H1 (cell line): ENCODE measurements at regions not wholly inside any gene's neighbourhood (a gene's known extent, or its start where the extent isn't known, plus 50 kb on each side); places are given as distances from the start of the nearest gene placed in this dataset.

ENCODE experiments used
- CTCF ChIA-PET: fragments of 300-600 bp; sonication (Branson Sonifier 250); formaldehyde crosslinking; loops from one replicate; lab custom pipeline; 2021; ENCODE audit not compliant: partially characterized antibody; lab: Charles Lee
- POLR2A ChIA-PET: fragments of 300-600 bp; sonication (Branson Sonifier 250); formaldehyde crosslinking; loops from one replicate; lab custom pipeline; 2021; ENCODE audit warnings: inconsistent platforms; ENCODE audit not compliant: partially characterized antibody; lab: Charles Lee
- DNase-seq, 2 experiments: peaks; one replicate each; pipeline versions ENCODE4 v3.0.0 to v3.0.0-alpha.2; 2010 to 2022; ENCODE audit warnings: low spot score in 2 of 2, low read depth in 1 of 2, mixed read lengths in 1 of 2
- FAIRE-seq: peaks from 2 replicates; lab custom pipeline; 2011; peaks lifted over from hg19 to GRCh38; lab: Jason Lieb, UNC
- H2AFZ ChIP-seq: 2 replicates; pipeline ENCODE4 v1.8.1; 2012; ENCODE audit warnings: low read length, inconsistent platforms
- H2AK5ac ChIP-seq: 2 replicates; pipeline ENCODE4 v1.6.1; 2013; ENCODE audit warnings: low read depth, low read length
- H2BK120ac ChIP-seq: replicated peaks from 2 replicates; pipeline ENCODE3; 2013; ENCODE audit warnings: low read depth, low read length, inconsistent platforms
- H2BK12ac ChIP-seq: 2 replicates; pipeline ENCODE4 v1.6.1; 2013; ENCODE audit warnings: low read depth, low read length
- H2BK15ac ChIP-seq: 2 replicates; pipeline ENCODE4 v1.6.1; 2013; ENCODE audit warnings: low read length
- H2BK20ac ChIP-seq: 2 replicates; pipeline ENCODE4 v1.6.1; 2013; ENCODE audit warnings: low read length
- H2BK5ac ChIP-seq: 2 replicates; pipeline ENCODE4 v1.6.1; 2013; ENCODE audit warnings: low read depth, low read length
- H3K14ac ChIP-seq: 2 replicates; pipeline ENCODE4 v1.6.1; 2013; ENCODE audit warnings: inconsistent platforms; ENCODE audit not compliant: insufficient read length
- H3K18ac ChIP-seq: 2 replicates; pipeline ENCODE4 v1.6.1; 2013; ENCODE audit warnings: low read length; ENCODE audit errors: extremely low read depth
- H3K23ac ChIP-seq: 2 replicates; pipeline ENCODE4 v1.6.1; 2013; ENCODE audit warnings: inconsistent platforms; ENCODE audit not compliant: insufficient read length
- H3K23me2 ChIP-seq: 2 replicates; pipeline ENCODE4 v1.6.1; 2013; ENCODE audit warnings: low read depth, low read length
- H3K27ac ChIP-seq: 2 replicates; pipeline ENCODE4 v1.6.1; 2011; ENCODE audit warnings: low read depth, low read length, inconsistent platforms
- H3K27me3 ChIP-seq, 4 experiments: replicated peaks in 1 of 4; 1 replicate in 1 of 4; 2 replicates in 3 of 4; pipeline versions ENCODE4 v1.6.1 to v1.8.1; 2011 to 2013; ENCODE audit warnings: low read length in 3 of 4, mild to moderate bottlenecking in 3 of 4, inconsistent platforms in 2 of 4, mixed read lengths in 2 of 4, moderate library complexity in 1 of 4; ENCODE audit not compliant: control insufficient read depth in 3 of 4, insufficient read depth in 3 of 4; ENCODE audit errors: extremely low read depth in 1 of 4
- H3K36me3 ChIP-seq, 4 experiments: 2 replicates each; pipeline versions ENCODE4 v1.6.1 to v1.8.1; 2011 to 2013; ENCODE audit warnings: mild to moderate bottlenecking in 4 of 4, low read length in 3 of 4, moderate library complexity in 2 of 4, control low read depth in 1 of 4, inconsistent platforms in 1 of 4; ENCODE audit not compliant: insufficient read depth in 4 of 4, control insufficient read depth in 2 of 4
- H3K4ac ChIP-seq: replicated peaks from 2 replicates; pipeline ENCODE3; 2013; ENCODE audit warnings: low read length, low read depth, mixed read lengths, inconsistent platforms; ENCODE audit not compliant: insufficient read length
- H3K4me1 ChIP-seq, 4 experiments: replicated peaks in 1 of 4; 1 replicate in 1 of 4; 2 replicates in 3 of 4; pipeline versions ENCODE4 v1.6.1 to v1.8.1; 2011 to 2013; ENCODE audit warnings: low read length in 3 of 4, inconsistent platforms in 2 of 4, mixed read lengths in 1 of 4; ENCODE audit not compliant: insufficient read depth in 4 of 4, control insufficient read depth in 3 of 4
- H3K4me2 ChIP-seq, 2 experiments: 2 replicates each; pipeline versions ENCODE4 v1.6.1 to v1.8.1; 2011 to 2013; ENCODE audit warnings: low read depth in 2 of 2, low read length in 2 of 2, control low read depth in 1 of 2, inconsistent platforms in 1 of 2, mild to moderate bottlenecking in 1 of 2; ENCODE audit not compliant: insufficient read depth in 1 of 2
- H3K4me3 ChIP-seq, 4 experiments: fragments of 200-600, 300-600 bp in 1 of 4; sonication (generic), shearing (Covaris generic), sonication (Bioruptor Twin) in 1 of 4; 2 replicates each; pipeline versions ENCODE4 v1.5.1 to v1.8.1; 2011 to 2016; ENCODE audit warnings: low read length in 4 of 4, low read depth in 3 of 4, control low read depth in 2 of 4, inconsistent platforms in 2 of 4, mild to moderate bottlenecking in 2 of 4, mixed read lengths in 1 of 4, moderate library complexity in 1 of 4; ENCODE audit not compliant: insufficient read depth in 2 of 4; ENCODE audit errors: extremely low read depth in 1 of 4
- H3K56ac ChIP-seq: replicated peaks from 2 replicates; pipeline ENCODE3; 2013; ENCODE audit warnings: low read depth, mild to moderate bottlenecking, mixed read lengths, low read length, inconsistent platforms; ENCODE audit not compliant: insufficient read length
- H3K79me1 ChIP-seq: 2 replicates; pipeline ENCODE4 v1.6.1; 2013; ENCODE audit warnings: low read depth, low read length, control low read depth
- H3K79me2 ChIP-seq, 2 experiments: 2 replicates each; pipeline versions ENCODE4 v1.6.1 to v1.8.1; 2012 to 2013; ENCODE audit warnings: low read length in 2 of 2, mild to moderate bottlenecking in 2 of 2, inconsistent platforms in 1 of 2; ENCODE audit not compliant: insufficient read depth in 2 of 2, control insufficient read depth in 1 of 2
- H3K9ac ChIP-seq, 4 experiments: replicated peaks in 1 of 4; 1 replicate in 1 of 4; 2 replicates in 3 of 4; pipeline versions ENCODE4 v1.6.1 to v1.8.1; 2011 to 2013; ENCODE audit warnings: low read depth in 3 of 4, low read length in 3 of 4, control low read depth in 2 of 4, mild to moderate bottlenecking in 2 of 4, moderate library complexity in 2 of 4, inconsistent platforms in 1 of 4; ENCODE audit errors: extremely low read depth in 1 of 4
- H3K9me3 ChIP-seq, 2 experiments: 2 replicates each; pipeline versions ENCODE4 v1.6.1 to v1.8.1; 2012 to 2013; ENCODE audit warnings: mild to moderate bottlenecking in 2 of 2, moderate library complexity in 2 of 2, control low read depth in 1 of 2, inconsistent platforms in 1 of 2, low read depth in 1 of 2, low read length in 1 of 2, mixed read lengths in 1 of 2; ENCODE audit not compliant: insufficient read depth in 2 of 2
- H4K20me1 ChIP-seq, 2 experiments: replicated peaks in 1 of 2; 2 replicates each; pipeline versions ENCODE3 to v1.8.1; 2011 to 2013; ENCODE audit warnings: inconsistent platforms in 2 of 2, low read length in 2 of 2, mild to moderate bottlenecking in 1 of 2; ENCODE audit not compliant: insufficient read depth in 2 of 2, control insufficient read depth in 1 of 2
- H4K5ac ChIP-seq: 2 replicates; pipeline ENCODE4 v1.6.1; 2013; ENCODE audit warnings: low read length, low read depth, mixed read lengths, inconsistent platforms; ENCODE audit not compliant: insufficient read length
- H4K8ac ChIP-seq: 2 replicates; pipeline ENCODE4 v1.8.0; 2013; ENCODE audit warnings: mild to moderate bottlenecking, moderate library complexity, low read length, inconsistent platforms; ENCODE audit not compliant: insufficient read depth; ENCODE audit errors: extremely low read depth
- H4K91ac ChIP-seq: replicated peaks from 2 replicates; pipeline ENCODE3; 2013; ENCODE audit warnings: low read length, mixed read lengths, inconsistent platforms; ENCODE audit not compliant: insufficient read length
- CREB1 ChIP-seq: IDR thresholded peaks from 2 replicates; pipeline ENCODE4 v1.6.1; 2012; ENCODE audit warnings: inconsistent platforms
- HDAC6 ChIP-seq: IDR thresholded peaks from one replicate; pipeline ENCODE4 v1.7.1; 2012; ENCODE audit warnings: low read depth, mild to moderate bottlenecking, inconsistent platforms, low read length, moderate library complexity
- KDM5A ChIP-seq: fragments of 200-600 bp; IDR thresholded peaks from 2 replicates; pipeline ENCODE4 v1.7.1; 2012; ENCODE audit warnings: mild to moderate bottlenecking, low read length, inconsistent platforms, mixed read lengths
- NRF1 ChIP-seq: IDR thresholded peaks from 2 replicates; pipeline ENCODE4 v1.6.1; 2011; ENCODE audit warnings: mild to moderate bottlenecking, low read depth, low read length, improper control_type of control experiment
- POLR2AphosphoS5 ChIP-seq: IDR thresholded peaks from 2 replicates; pipeline ENCODE4 v1.6.1; 2011; ENCODE audit warnings: low read depth, low read length
- RNF2 ChIP-seq: fragments of 200-900, 300-1000 bp; sonication (generic); IDR thresholded peaks from 2 replicates; pipeline ENCODE4 v1.7.1; 2016; ENCODE audit warnings: borderline replicate concordance, low read depth, mild to moderate bottlenecking, antibody characterized with exemption, low read length; ENCODE audit not compliant: poor library complexity, severe bottlenecking; ENCODE audit errors: missing control alignments
- SIN3A ChIP-seq, 2 experiments: IDR thresholded peaks in 1 of 2; conservative IDR thresholded peaks in 1 of 2; 2 replicates each; pipeline ENCODE4 v1.6.1; 2011 to 2012; ENCODE audit warnings: low read length in 2 of 2, improper control_type of control experiment in 1 of 2, low read depth in 1 of 2, mild to moderate bottlenecking in 1 of 2
- SIX5 ChIP-seq: IDR thresholded peaks from 2 replicates; pipeline ENCODE4 v1.6.1; 2011; ENCODE audit warnings: mild to moderate bottlenecking, low read depth, low read length
- SP2 ChIP-seq: IDR thresholded peaks from 2 replicates; pipeline ENCODE4 v1.6.1; 2012; ENCODE audit warnings: mild to moderate bottlenecking, low read length, inconsistent platforms
- SRF ChIP-seq: IDR thresholded peaks from 2 replicates; pipeline ENCODE4 v1.6.1; 2011; ENCODE audit warnings: mild to moderate bottlenecking, low read depth, low read length, moderate library complexity
- WGBS, 2 experiments: shearing (Covaris generic) in 1 of 2; methylation state at CpG; one replicate each; pipeline versions ENCODE4 v1.1.6 to v1.1.7; 2013 to 2015; ENCODE audit warnings: low lambda C conversion rate in 2 of 2, mixed read lengths in 2 of 2, inconsistent platforms in 1 of 2, low coverage in 1 of 2, missing lambda C conversion rate in 1 of 2; ENCODE audit not compliant: insufficient replicate concordance in 2 of 2, insufficient coverage in 1 of 2, insufficient read length in 1 of 2; ENCODE audit errors: extremely low coverage in 1 of 2, missing lambda C conversion rate in 1 of 2; 5-methylcytosine and 5-hydroxymethylcytosine counted together
- TF ChIP-seq, protein P1 (sequence below): IDR thresholded peaks from 2 replicates; pipeline ENCODE4 v1.6.1; 2012; ENCODE audit warnings: low read length, inconsistent platforms

DNA sequence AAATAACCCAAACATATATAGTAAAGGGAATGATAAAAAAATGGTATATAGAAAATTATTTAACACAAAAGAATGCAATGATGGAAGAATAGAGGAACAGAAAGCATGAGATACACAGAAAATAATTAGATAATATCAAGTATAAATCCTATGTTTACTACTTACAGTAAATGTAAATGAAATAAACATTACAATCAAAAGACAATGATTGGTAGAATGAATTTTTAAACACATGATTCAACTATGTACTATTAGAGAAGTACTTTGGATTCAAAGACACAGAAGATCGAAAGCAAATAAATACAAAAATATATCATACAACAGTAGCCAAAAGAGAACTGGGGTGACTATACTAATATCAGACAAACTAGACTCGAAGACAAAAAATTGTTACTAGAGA lies 97.6 kb upstream of the PARD3B start:
- H2BK12ac ChIP-seq, result no peak overlapping the region
- H4K8ac ChIP-seq, result no peak overlapping the region
- no peaks in the 10 kb centered on the region; the same call in 1 of the 2 replicates for H3K23me2 ChIP-seq
- no peak overlapping the region for H3K4me3 ChIP-seq
- H3K27me3 ChIP-seq, result no peaks in the 10 kb centered on the region
- ChIA-PET CTCF (no interaction called here), POLR2A (no interaction called here)
- H2BK15ac ChIP-seq, result no peak overlapping the region
- WGBS, 2 experiments, result 89% methylated on average over 2 of the region's 2 CpGs; no CpG with 5 or more reads in 1 of the 2 experiments
- H3K9me3 ChIP-seq, result no peaks in the 10 kb centered on the region
- no peak overlapping the region for H2BK5ac ChIP-seq
- no peak overlapping the region for H4K5ac ChIP-seq
- H3K18ac ChIP-seq, result no peak overlapping the region
- no peak overlapping the region for H2AFZ ChIP-seq
- H2BK120ac ChIP-seq, result no peak overlapping the region
- H3K23ac ChIP-seq, result no peak overlapping the region
- H3K36me3 ChIP-seq, result no peaks in the 10 kb centered on the region
- no peaks in the 10 kb centered on the region for H3K79me1 ChIP-seq
- H2AK5ac ChIP-seq, result no peak overlapping the region
- no peaks in the 10 kb centered on the region for H3K79me2 ChIP-seq
- FAIRE-seq, result no peak
- H3K4ac ChIP-seq, result no peak overlapping the region
- no peaks in the 10 kb centered on the region for H4K20me1 ChIP-seq
- H3K4me1 ChIP-seq, result peaks cover 0 to 2% (median 0%) of the 10 kb centered on the region in 4 experiments; a peak in 1 of 7 replicates
- no peak overlapping the region for H2BK20ac ChIP-seq
- H3K14ac ChIP-seq, result no peak overlapping the region
- H3K56ac ChIP-seq, result no peak overlapping the region
- H3K9ac ChIP-seq, result no peak overlapping the region
- H4K91ac ChIP-seq, result no peak overlapping the region
- no peak overlapping the region for H3K27ac ChIP-seq
- DNase-seq, result no peak
- H3K4me2 ChIP-seq, result no peak overlapping the region
- TF ChIP-seq, protein P1, sequence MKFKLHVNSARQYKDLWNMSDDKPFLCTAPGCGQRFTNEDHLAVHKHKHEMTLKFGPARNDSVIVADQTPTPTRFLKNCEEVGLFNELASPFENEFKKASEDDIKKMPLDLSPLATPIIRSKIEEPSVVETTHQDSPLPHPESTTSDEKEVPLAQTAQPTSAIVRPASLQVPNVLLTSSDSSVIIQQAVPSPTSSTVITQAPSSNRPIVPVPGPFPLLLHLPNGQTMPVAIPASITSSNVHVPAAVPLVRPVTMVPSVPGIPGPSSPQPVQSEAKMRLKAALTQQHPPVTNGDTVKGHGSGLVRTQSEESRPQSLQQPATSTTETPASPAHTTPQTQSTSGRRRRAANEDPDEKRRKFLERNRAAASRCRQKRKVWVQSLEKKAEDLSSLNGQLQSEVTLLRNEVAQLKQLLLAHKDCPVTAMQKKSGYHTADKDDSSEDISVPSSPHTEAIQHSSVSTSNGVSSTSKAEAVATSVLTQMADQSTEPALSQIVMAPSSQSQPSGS, result no peak
- TF ChIP-seq NRF1 (no peak), SRF (no peak), POLR2AphosphoS5 (no peak), HDAC6 (no peak), CREB1 (no peak), SIX5 (no peak), SP2 (no peak), SIN3A (conservative IDR thresholded peaks at IDR 0.05 in 1 of 2, IDR thresholded peaks at IDR 0.05 in 1 of 2; ENCODE audit: low read depth in 1 of 2, low read length in 2 of 2) (no peak), KDM5A (no peak), RNF2 (no peak)
